Lung microvascular endothelial cell (primary cell): ENCODE measurements at regions not wholly inside any gene's neighbourhood (a gene's known extent, or its start where the extent isn't known, plus 50 kb on each side); places are given as distances from the start of the nearest gene placed in this dataset.

Experiments
- DNase-seq, 2 donors: peaks; one replicate each; pipeline versions ENCODE4 v3.0.0 to v3.0.0-alpha.2; 2010; ENCODE audit warnings: low read depth in 2 of 2

GRCh38 chr6:21377356-21377755, 216.2 kb upstream of the SOX4 start:
- DNase-seq = no peak

GRCh38 chr6:21381331-21381963, 212.1 kb upstream of the SOX4 start:
- DNase-seq = no peak

GRCh38 chr6:21382821-21383449, 210.6 kb upstream of the SOX4 start:
- DNase-seq = no peak

DNA sequence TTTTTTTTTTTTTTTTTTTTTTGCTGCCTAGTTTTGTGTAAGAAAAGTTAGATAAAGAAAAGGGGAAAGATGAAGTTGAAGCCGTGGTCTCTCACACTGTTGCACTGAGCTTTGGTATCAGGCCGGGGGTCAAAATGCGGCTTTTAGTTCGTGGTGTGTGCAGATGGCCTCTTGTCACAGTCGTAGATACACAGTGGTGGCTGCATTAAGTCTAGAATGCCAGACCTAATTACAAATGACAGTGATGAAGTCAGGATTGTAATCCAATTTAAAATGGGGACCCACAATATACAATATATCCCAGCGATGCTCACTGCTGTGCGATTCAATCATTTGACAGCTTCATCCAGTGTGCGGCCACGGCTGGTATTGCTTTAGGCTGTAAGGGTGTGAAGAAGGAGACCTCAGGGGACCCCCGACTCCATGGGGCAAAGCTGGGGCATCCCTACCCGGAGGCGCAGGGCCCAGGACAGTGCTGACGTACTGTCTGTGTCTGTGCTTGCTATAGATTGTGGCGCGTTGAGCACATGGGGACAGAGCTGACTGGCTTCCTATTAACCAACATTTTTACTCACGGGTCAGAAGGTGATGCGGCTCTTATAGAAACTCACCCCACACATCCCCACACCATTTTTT, 210.0 kb upstream of the SOX4 start:
- DNase-seq = no peak

DNA sequence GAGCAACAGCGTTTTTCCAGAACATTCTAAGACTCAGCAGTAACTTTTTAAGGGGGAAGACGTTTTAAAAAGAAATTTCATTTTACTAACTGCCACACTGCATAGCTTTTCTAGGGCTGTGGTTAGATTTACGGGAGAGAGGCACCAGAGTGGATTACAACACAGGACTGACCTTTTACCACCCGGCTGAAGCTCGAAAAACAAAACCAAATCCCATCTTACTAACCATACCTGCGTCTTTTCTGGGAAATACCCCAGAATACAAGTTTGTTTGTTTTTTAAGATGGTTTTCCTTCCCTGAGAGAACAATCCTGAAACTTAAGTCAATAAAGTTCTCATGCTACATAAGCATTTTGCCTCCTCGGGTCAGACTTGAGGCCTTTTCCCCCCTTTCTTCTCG, 209.3 kb upstream of the SOX4 start:
- no peak for DNase-seq

GRCh38 chr6:21386744-21387143, 206.8 kb upstream of the SOX4 start:
- no peak for DNase-seq

DNA sequence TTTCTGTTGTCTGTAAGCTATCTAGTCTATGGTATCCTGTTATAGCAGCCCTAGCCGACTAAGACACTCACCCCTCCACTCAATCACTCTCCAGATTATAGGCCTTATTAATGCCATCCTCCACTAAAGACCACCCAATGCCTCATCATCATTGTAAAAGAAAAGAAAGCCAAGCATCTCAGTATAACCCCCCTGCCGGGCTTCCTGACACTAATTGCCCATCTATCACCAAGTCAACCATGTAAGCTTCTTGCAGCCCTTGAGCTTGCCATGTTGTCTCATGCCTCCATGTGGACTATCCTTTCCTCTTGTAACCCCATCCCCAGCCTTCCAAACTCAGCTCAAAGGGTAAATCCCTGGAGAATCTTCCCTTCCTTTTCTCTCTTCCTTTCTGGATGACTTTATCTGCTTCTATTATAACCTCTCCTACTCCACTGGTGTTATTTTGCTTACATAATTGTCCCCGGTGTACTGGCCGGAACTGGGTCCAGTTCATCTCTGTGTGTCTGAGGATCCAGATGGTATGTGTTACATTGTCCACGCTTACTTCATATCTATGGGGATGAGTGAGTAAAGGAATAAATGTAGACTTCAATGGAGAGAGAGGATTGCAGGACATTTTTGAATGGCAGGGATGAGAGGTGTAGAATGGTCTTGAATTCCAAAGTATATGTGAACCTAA, 202.9 kb upstream of the SOX4 start:
- no peak for DNase-seq

GRCh38 chr6:21392177-21392576, 201.4 kb upstream of the SOX4 start:
- DNase-seq = no peak

- no peak for DNase-seq
These were observed 199.9 kb upstream of the SOX4 start for GRCh38 chr6:21393441-21394165.

- no peak for DNase-seq
These were observed 198.4 kb upstream of the SOX4 start for GRCh38 chr6:21395121-21395520.

DNA sequence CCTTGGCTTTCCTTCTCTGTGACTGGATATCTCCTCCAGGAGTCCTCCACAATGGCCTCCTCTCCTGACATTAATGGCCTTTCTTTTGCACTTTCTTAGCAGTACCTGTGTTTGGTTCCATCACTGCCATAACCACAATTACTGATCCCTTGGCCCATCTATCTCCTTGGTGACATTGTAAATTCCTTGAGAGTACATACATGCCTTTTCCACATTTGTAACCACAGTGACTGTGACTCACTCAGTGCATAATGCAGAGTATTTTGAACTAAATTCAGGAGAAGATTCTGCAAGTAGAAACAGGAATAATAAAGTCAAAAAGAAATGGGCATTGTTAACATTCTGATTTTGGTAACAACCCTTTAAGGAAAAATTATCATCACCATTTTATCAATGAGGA, 197.2 kb upstream of the SOX4 start:
- DNase-seq = no peak

DNA sequence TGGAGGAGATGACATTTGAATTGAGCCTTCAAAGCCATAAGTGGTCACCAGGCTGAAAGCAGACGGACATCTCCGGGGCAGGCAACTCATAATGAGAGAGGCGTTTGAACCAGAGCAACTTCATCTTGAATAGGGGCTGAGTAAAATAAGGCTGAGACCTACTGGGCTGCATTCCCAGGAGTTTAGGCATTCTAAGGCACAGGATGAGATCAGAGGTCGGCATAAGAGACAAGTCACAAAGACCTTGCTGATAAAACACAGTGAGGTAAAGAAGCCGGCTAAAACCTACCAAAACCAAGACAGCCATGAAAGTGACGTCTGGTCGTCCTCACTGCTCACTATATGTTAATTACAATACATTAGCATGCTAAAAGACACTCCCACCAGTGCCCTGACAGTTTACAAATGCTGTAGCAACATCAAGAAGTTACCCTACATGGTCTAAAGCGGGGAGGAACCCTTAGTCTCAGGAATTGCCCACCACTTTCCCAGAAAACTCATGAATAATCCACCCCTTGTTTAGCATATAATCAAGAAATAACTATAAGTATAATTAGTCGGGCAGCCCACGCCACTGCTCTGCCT, 194.7 kb upstream of the SOX4 start:
- DNase-seq = no peak

GRCh38 chr6:21402368-21402767, 191.2 kb upstream of the SOX4 start:
- no peak for DNase-seq

- no peak for DNase-seq
These were observed 189.0 kb upstream of the SOX4 start for GRCh38 chr6:21404577-21404976.

DNA sequence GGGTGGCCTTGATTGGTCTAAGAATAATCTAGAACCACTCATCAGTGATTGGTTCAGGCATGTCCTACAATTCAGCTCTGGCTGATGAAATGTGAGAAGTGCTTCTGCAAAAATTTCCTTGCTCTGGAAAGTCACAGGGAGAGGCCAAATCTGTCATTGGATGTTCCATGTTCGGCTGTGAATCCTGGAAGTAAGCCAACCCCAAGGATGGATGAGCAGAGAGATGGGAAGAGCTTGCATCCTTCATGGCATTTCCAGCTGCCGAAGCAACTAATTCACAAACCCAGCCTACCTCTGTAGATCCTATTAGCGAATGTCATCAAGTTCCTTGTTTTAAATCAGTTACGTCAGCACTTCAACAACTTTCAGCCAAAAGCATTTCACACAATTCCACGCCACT, 187.2 kb upstream of the SOX4 start:
- DNase-seq = no peak

DNA sequence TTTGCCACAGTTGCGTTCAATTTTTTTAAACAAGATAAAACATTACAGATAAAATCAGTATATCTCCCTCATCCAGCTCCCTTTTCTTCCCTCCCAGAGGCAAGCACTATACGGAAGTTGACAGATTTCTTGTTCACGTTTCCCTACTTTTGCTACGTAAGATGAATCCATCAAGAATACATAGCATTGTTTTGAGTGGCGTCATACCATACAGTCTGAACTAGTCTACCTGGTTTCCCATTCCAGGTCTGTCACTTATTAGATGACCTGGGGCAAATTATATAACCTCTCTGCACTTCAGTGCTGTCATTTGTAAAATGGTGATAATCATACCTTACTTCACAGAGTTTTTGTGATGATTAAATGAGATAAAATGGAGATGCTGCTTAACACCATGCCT, 184.3 kb upstream of the SOX4 start:
- no peak for DNase-seq

GRCh38 chr6:21413428-21413827, 180.1 kb upstream of the SOX4 start:
- no peak for DNase-seq

DNA sequence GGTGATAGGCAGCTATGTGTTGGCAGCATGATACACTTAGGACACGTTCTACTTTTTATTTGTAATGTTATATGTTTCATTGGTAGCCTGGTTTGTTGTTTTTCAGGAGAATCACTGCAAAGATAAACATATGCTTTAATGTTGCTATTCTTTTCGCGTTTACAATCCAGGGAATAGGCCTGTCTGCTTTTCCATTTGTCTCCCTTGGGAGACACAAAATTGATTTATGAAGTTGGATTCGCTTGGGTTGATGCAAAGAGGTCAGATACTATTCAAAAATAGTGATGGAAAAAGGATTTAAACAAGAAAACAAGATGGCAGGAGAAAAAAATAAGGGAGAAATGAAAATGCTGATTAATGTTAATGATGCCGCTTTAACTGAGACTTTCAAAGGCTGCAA, 179.5 kb upstream of the SOX4 start:
- no peak for DNase-seq

GRCh38 chr6:21420146-21420878, 173.2 kb upstream of the SOX4 start:
- DNase-seq = no peak

- DNase-seq = no peak
These were observed 172.6 kb upstream of the SOX4 start for GRCh38 chr6:21420926-21421325.
